Endothelial cell of umbilical vein (primary cell): ENCODE measurements at regions not wholly inside any gene's neighbourhood (a gene's known extent, or its start where the extent isn't known, plus 50 kb on each side); places are given as distances from the start of the nearest gene placed in this dataset.

Experiments
- BruUV-seq: library from RNA; stranded (reverse); fragments of 400-500 nt; replicated peaks from 2 replicates; lab custom pipeline; 2021; lab: Mats Ljungman, UMichigan
- CTCF ChIA-PET: fragments of 300-600, 350-600 bp; sonication (Branson Sonifier 250); formaldehyde crosslinking; loops from one replicate; lab custom pipeline; 2021; ENCODE audit warnings: antibody characterized with exemption, inconsistent platforms; lab: Charles Lee
- POLR2A ChIA-PET: fragments of 300-600, 350-600 bp; sonication (Branson Sonifier 250); formaldehyde crosslinking; loops from one replicate; lab custom pipeline; 2021; ENCODE audit warnings: antibody characterized with exemption, inconsistent platforms; lab: Charles Lee
- DNase-seq: peaks from one replicate; pipeline ENCODE4 v3.0.0-alpha.2; 2011; ENCODE audit warnings: low read depth, low spot score
- FAIRE-seq: peaks from 2 replicates; lab custom pipeline; 2011; peaks lifted over from hg19 to GRCh38; lab: Jason Lieb, UNC
- H2AFZ ChIP-seq: 2 replicates; pipeline ENCODE4 v1.6.0; 2012; ENCODE audit warnings: low read depth, low read length, control low read depth, inconsistent platforms
- H3K27ac ChIP-seq: 2 replicates; pipeline ENCODE4 v1.5.1; 2011; ENCODE audit warnings: low read depth, mild to moderate bottlenecking, control low read depth, low read length, moderate library complexity; ENCODE audit not compliant: insufficient read depth
- H3K27me3 ChIP-seq, 2 experiments: 2 replicates each; pipeline versions ENCODE4 v1.6.0 to v1.6.1; 2011; ENCODE audit warnings: low read length in 2 of 2, mixed read lengths in 1 of 2; ENCODE audit not compliant: control insufficient read depth in 2 of 2, insufficient read depth in 2 of 2
- H3K36me3 ChIP-seq, 2 experiments: 2 replicates in 1 of 2; 3 replicates in 1 of 2; pipeline ENCODE4 v1.5.1; 2011; ENCODE audit warnings: low read length in 2 of 2, mild to moderate bottlenecking in 1 of 2, moderate library complexity in 1 of 2; ENCODE audit not compliant: control insufficient read depth in 2 of 2, insufficient read depth in 2 of 2; ENCODE audit errors: extremely low read depth in 1 of 2
- H3K4me1 ChIP-seq: 3 replicates; pipeline ENCODE4 v1.5.1; 2011; ENCODE audit warnings: mild to moderate bottlenecking, low read length; ENCODE audit not compliant: control insufficient read depth, insufficient read depth; ENCODE audit errors: extremely low read depth
- H3K4me2 ChIP-seq: 2 replicates; pipeline ENCODE4 v1.6.1; 2011; ENCODE audit warnings: low read length, control low read depth, mixed read lengths; ENCODE audit not compliant: insufficient read depth
- H3K4me3 ChIP-seq, 3 experiments: fragments of 200-600 bp in 1 of 3; sonication (generic), shearing (Covaris generic) in 1 of 3; replicated peaks in 1 of 3; 2 replicates each; pipeline ENCODE4 v1.5.1; 2011 to 2016; ENCODE audit warnings: control low read depth in 3 of 3, low read length in 3 of 3, mild to moderate bottlenecking in 2 of 3, inconsistent platforms in 1 of 3, low read depth in 1 of 3, moderate library complexity in 1 of 3; ENCODE audit not compliant: insufficient read depth in 1 of 3
- H3K79me2 ChIP-seq: 2 replicates; pipeline ENCODE4 v1.6.0; 2012; ENCODE audit warnings: low read length, inconsistent platforms; ENCODE audit not compliant: control insufficient read depth, insufficient read depth
- H3K9ac ChIP-seq: replicated peaks from 2 replicates; pipeline ENCODE3; 2011; ENCODE audit warnings: low read length, control low read depth; ENCODE audit not compliant: insufficient read depth; ENCODE audit errors: extremely low read depth
- H3K9me1 ChIP-seq: replicated peaks from 3 replicates; pipeline ENCODE4 v1.6.0; 2011; ENCODE audit warnings: mild to moderate bottlenecking, low read length; ENCODE audit not compliant: control insufficient read depth, insufficient read depth; ENCODE audit errors: extremely low read depth
- H3K9me3 ChIP-seq: replicated peaks from 2 replicates; pipeline ENCODE4 v1.5.1; 2012; ENCODE audit warnings: low read length, inconsistent platforms; ENCODE audit not compliant: control insufficient read depth, insufficient read depth
- H4K20me1 ChIP-seq: replicated peaks from 2 replicates; pipeline ENCODE3; 2011; ENCODE audit warnings: mild to moderate bottlenecking, low read length; ENCODE audit not compliant: control insufficient read depth, insufficient read depth; ENCODE audit errors: extremely low read depth
- CTCF ChIP-seq, 2 donors: IDR thresholded peaks; 1 replicate in 1 of 2; 2 replicates in 1 of 2; pipeline ENCODE4 v1.5.1; 2011; ENCODE audit warnings: low read length in 2 of 2, mild to moderate bottlenecking in 2 of 2, moderate library complexity in 2 of 2, control low read depth in 1 of 2, inconsistent platforms in 1 of 2, low read depth in 1 of 2; ENCODE audit not compliant: insufficient read depth in 1 of 2; ENCODE audit errors: extremely low read depth in 1 of 2
- EZH2 ChIP-seq: IDR thresholded peaks from 2 replicates; pipeline ENCODE4 v1.6.1; 2012; ENCODE audit warnings: borderline replicate concordance, low read depth, mild to moderate bottlenecking, moderate library complexity, low read length, inconsistent platforms; ENCODE audit not compliant: severe bottlenecking
- FOS ChIP-seq: IDR thresholded peaks from 2 replicates; pipeline ENCODE4 v1.6.1; 2011; ENCODE audit warnings: mild to moderate bottlenecking, low read length, moderate library complexity, borderline replicate concordance; ENCODE audit not compliant: insufficient read depth
- GATA2 ChIP-seq: IDR thresholded peaks from 2 replicates; pipeline ENCODE4 v1.7.0; 2011; ENCODE audit warnings: low read depth, mild to moderate bottlenecking, moderate library complexity, mixed read lengths, low read length; ENCODE audit not compliant: insufficient read length, insufficient read depth
- JUN ChIP-seq: IDR thresholded peaks from 2 replicates; pipeline ENCODE4 v1.6.1; 2011; ENCODE audit warnings: borderline replicate concordance, low read depth; ENCODE audit not compliant: insufficient read length, insufficient read depth
- MAX ChIP-seq: IDR thresholded peaks from 2 replicates; pipeline ENCODE4 v1.6.1; 2011; ENCODE audit not compliant: insufficient read depth, insufficient read length
- MYC ChIP-seq: IDR thresholded peaks from one replicate; pipeline ENCODE4 v1.6.1; 2011; ENCODE audit warnings: mild to moderate bottlenecking, low read depth, low read length
- POLR2A ChIP-seq: IDR thresholded peaks from 2 replicates; pipeline ENCODE4 v1.6.1; 2012; ENCODE audit warnings: low read depth, mild to moderate bottlenecking, control low read depth, low read length
- POLR2AphosphoS5 ChIP-seq: IDR thresholded peaks from 2 replicates; pipeline ENCODE4 v1.6.1; 2012; ENCODE audit warnings: low read depth, mild to moderate bottlenecking, control low read depth, low read length, moderate library complexity; ENCODE audit not compliant: insufficient read depth
- dilution Hi-C: fragments of 300-500 bp; cut with MboI; formaldehyde crosslinking; loops from one replicate; pipeline ENCODE4 v1.15.0; 2019; ENCODE audit warnings: low sequenced_read_pairs; ENCODE audit not compliant: extremely low pct_ligation_motif_present
- intact Hi-C: fragments of 100-400 bp; cut with micrococcal nuclease; formaldehyde crosslinking; loops from one replicate; pipeline ENCODE4 v1.10.0; 2022

GRCh38 chr7:153043440-153043839 is 283.9 kb downstream of the ACTR3B start:
- Histone ChIP-seq H2AFZ (no peak overlapping the region), H4K20me1 (no peaks in the 10 kb centered on the region), H3K4me1 (no peaks in the 10 kb centered on the region), H3K4me3 (no peak overlapping the region), H3K36me3 (no peaks in the 10 kb centered on the region), H3K27me3 (no peaks in the 10 kb centered on the region), H3K79me2 (no peaks in the 10 kb centered on the region), H3K4me2 (no peak overlapping the region), H3K9me3 (peaks cover 2% of the 10 kb centered on the region), H3K27ac (no peak overlapping the region), H3K9me1 (no peaks in the 10 kb centered on the region), H3K9ac (no peak overlapping the region)
- BruUV-seq, result no TSS peak
- intact Hi-C loops, result no loop called here
- TF ChIP-seq GATA2, result no peak
- no peak for TF ChIP-seq POLR2A
- TF ChIP-seq FOS, result no peak
- no peak for TF ChIP-seq POLR2AphosphoS5
- no peak for TF ChIP-seq EZH2
- TF ChIP-seq JUN, result no peak
- TF ChIP-seq CTCF (IDR thresholded peaks at IDR 0.05; ENCODE audit: extremely low read depth in 1 of 2, insufficient read depth in 1 of 2, low read depth in 1 of 2, low read length in 2 of 2), result no peak
- TF ChIP-seq MAX, result no peak
- TF ChIP-seq MYC, result no peak
- no peak for DNase-seq
- dilution Hi-C loops, result no loop called here
- CTCF ChIA-PET, result no interaction called here
- no peak for FAIRE-seq
- POLR2A ChIA-PET, result no interaction called here
